GM12878 (cell line): ENCODE measurements at regions not wholly inside any gene's neighbourhood (a gene's known extent, or its start where the extent isn't known, plus 50 kb on each side); places are given as distances from the start of the nearest gene placed in this dataset.

Source experiments
- CTCF ChIP-seq, 3 experiments: IDR thresholded peaks in 2 of 3; conservative IDR thresholded peaks in 1 of 3; 2 replicates each; pipeline ENCODE4 v1.5.1; 2011; ENCODE audit warnings: low read depth in 3 of 3, low read length in 3 of 3, mild to moderate bottlenecking in 3 of 3, control low read depth in 2 of 3, moderate library complexity in 2 of 3, inconsistent platforms in 1 of 3, mixed read lengths in 1 of 3; ENCODE audit not compliant: control insufficient read depth in 2 of 3, insufficient read depth in 1 of 3; ENCODE audit errors: extremely low read depth in 1 of 3
- E2F8 ChIP-seq: fragments of 450-650 bp; IDR thresholded peaks from 2 replicates; pipeline ENCODE4 v1.6.1; 2018; ENCODE audit warnings: mild to moderate bottlenecking, low read depth, moderate library complexity; ENCODE audit not compliant: partially characterized antibody
- EGR1 ChIP-seq, 2 experiments: IDR thresholded peaks; 1 replicate in 1 of 2; 2 replicates in 1 of 2; pipeline ENCODE4 v1.6.1; 2011 to 2012; ENCODE audit warnings: low read depth in 2 of 2, low read length in 2 of 2, borderline replicate concordance in 1 of 2, mild to moderate bottlenecking in 1 of 2, moderate library complexity in 1 of 2
- EP300 ChIP-seq, 2 experiments: fragments of 150-350 bp in 1 of 2; IDR thresholded peaks; 2 replicates each; pipeline ENCODE4 v1.6.1; 2011 to 2012; ENCODE audit warnings: low read depth in 2 of 2, low read length in 2 of 2, borderline replicate concordance in 1 of 2, improper control_type of control experiment in 1 of 2, inconsistent platforms in 1 of 2; ENCODE audit not compliant: control insufficient read depth in 1 of 2
- EZH2 ChIP-seq: IDR thresholded peaks from 2 replicates; pipeline ENCODE4 v1.6.1; 2012; ENCODE audit warnings: low read depth, mild to moderate bottlenecking, control low read depth, inconsistent platforms, low read length, borderline replicate concordance; ENCODE audit not compliant: control insufficient read depth
- NFYA ChIP-seq: IDR thresholded peaks from 2 replicates; pipeline ENCODE4 v1.6.1; 2011; ENCODE audit warnings: low read depth, mild to moderate bottlenecking, low read length, improper control_type of control experiment, borderline replicate concordance
- POLR2AphosphoS5 ChIP-seq: IDR thresholded peaks from 2 replicates; pipeline ENCODE4 v1.6.1; 2011; ENCODE audit warnings: mild to moderate bottlenecking, low read length, inconsistent platforms
- RCOR1 ChIP-seq: conservative IDR thresholded peaks from 2 replicates; pipeline ENCODE4 v1.6.1; 2012; ENCODE audit warnings: low read depth, low read length, improper control_type of control experiment
- WRNIP1 ChIP-seq: IDR thresholded peaks from 2 replicates; pipeline ENCODE4 v1.6.1; 2011; ENCODE audit warnings: low read depth, low read length, improper control_type of control experiment, borderline replicate concordance

GRCh38 chrX:34381241-34381640 is 249.1 kb upstream of the FAM47A start:
- no peak for TF ChIP-seq NFYA
- TF ChIP-seq EGR1 (IDR thresholded peaks at IDR 0.05; ENCODE audit: borderline replicate concordance in 1 of 2, low read depth in 2 of 2, low read length in 2 of 2) = no peak
- no peak for TF ChIP-seq CTCF (IDR thresholded peaks at IDR 0.05 in 2 of 3, conservative IDR thresholded peaks at IDR 0.05 in 1 of 3; ENCODE audit: control insufficient read depth in 2 of 3, extremely low read depth in 1 of 3, insufficient read depth in 1 of 3, low read depth in 3 of 3, low read length in 3 of 3)
- no peak for TF ChIP-seq POLR2AphosphoS5
- no peak for TF ChIP-seq EP300 (IDR thresholded peaks at IDR 0.05; ENCODE audit: borderline replicate concordance in 1 of 2, control insufficient read depth in 1 of 2, low read depth in 2 of 2, low read length in 2 of 2)
- no peak for TF ChIP-seq EZH2
- no peak for TF ChIP-seq WRNIP1
- no peak for TF ChIP-seq E2F8
- TF ChIP-seq RCOR1 = no peak
